ENCODE measurements at regions not wholly inside any gene's neighbourhood (a gene's known extent, or its start where the extent isn't known, plus 50 kb on each side); places are given as distances from the start of the nearest gene placed in this dataset.

DNA sequence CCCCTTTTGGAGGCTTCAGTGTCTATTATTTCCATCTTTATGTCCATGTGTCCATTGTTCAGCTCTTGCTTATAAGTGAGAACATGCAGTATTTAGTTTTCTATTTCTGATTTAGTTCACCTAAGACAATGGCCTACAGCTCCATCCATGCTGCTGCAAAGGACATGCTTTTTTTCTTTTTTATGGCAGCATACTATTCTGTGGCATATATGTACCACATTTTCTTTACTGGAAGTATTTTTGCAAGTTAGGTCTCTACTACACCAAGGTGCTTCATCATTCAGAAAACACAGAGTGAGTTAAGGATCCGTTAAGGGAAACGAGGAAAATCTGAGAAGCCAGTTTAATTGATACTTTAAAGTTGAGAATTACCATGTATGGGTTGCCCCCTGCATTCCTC, 297.2 kb downstream of the CDCA7 start:
- no peak overlapping the region for H3K27ac ChIP-seq (ENCODE audit: extremely low read length, insufficient read depth, low read length)

DNA sequence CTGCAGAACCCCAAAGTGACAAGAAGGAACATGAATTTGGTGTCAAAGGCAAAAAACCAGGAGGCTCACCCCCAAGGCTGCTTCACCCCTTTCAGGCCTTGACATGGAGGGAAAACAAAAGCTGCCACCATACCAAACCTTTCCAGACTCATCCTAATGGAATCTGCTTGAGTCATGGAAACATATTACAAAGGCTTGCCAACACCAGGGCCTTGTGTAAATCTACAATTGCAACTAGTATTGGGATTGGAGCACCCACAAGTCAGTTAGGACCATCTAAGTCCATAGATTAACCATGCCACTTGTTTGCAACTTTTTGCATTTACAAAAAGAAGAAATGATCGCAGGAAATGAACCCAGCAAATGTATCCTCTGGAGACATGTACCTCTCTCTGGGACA, 297.6 kb downstream of the CDCA7 start:
- in situ Hi-C loops (cut with HindIII; ENCODE audit: extremely low pct_ligation_motif_present, low pct_unique_long_range_greater_than_20kb), result no loop called here
- CTCF ChIA-PET (ENCODE audit: low intra/inter-chr PET ratio, low total read pairs), result no interaction called here
- peak; percentile 46 for DNase-seq (ENCODE audit: low spot score)
- no peak for TF ChIP-seq RARA (CRISPR knock-in tag; IDR thresholded peaks at IDR 0.05)
- TF ChIP-seq ZNF660 (CRISPR knock-in tag; IDR thresholded peaks at IDR 0.05; ENCODE audit: borderline replicate concordance, low read depth), result no peak
- no peak for TF ChIP-seq ZNF766 (CRISPR knock-in tag; IDR thresholded peaks at IDR 0.05; ENCODE audit: borderline replicate concordance)
- no peak for TF ChIP-seq KLF9 (CRISPR knock-in tag; IDR thresholded peaks at IDR 0.05; ENCODE audit: low read depth)
- TF ChIP-seq ZNF512B (CRISPR knock-in tag; IDR thresholded peaks at IDR 0.05; ENCODE audit: borderline replicate concordance), result no peak
- TF ChIP-seq NFE2L2 (IDR thresholded peaks at IDR 0.05; ENCODE audit: low read length), result no peak
- no peak for TF ChIP-seq ZFP37 (CRISPR knock-in tag; IDR thresholded peaks at IDR 0.05; ENCODE audit: borderline replicate concordance)
- no peak for TF ChIP-seq ELF4 (CRISPR knock-in tag; IDR thresholded peaks at IDR 0.05; ENCODE audit: borderline replicate concordance)

More for the DNA sequence above, 297.2 kb downstream of the CDCA7 start:
- Histone ChIP-seq H2AFZ (ENCODE audit: low read length) (no peak overlapping the region), H3K4me3 (replicated peaks in 1 of 3; ENCODE audit: insufficient read depth in 1 of 3, low read depth in 2 of 3, low read length in 3 of 3) (no peak overlapping the region), H3K4me2 (ENCODE audit: low read depth, low read length) (no peak overlapping the region), H3K9ac (ENCODE audit: insufficient read depth, low read depth, low read length) (no peak overlapping the region), H3K27me3 (ENCODE audit: control insufficient read depth in 1 of 2, insufficient read depth in 2 of 2, low read length in 2 of 2) (peaks cover 0 to 5% of the 10 kb centered on the region in 2 experiments; a peak in 1 of 5 replicates), H3K36me3 (replicated peaks in 1 of 2; ENCODE audit: control insufficient read depth in 1 of 2, insufficient read depth in 2 of 2, low read length in 2 of 2) (no peaks in the 10 kb centered on the region), H3K4me1 (ENCODE audit: insufficient read depth, low read length) (no peaks in the 10 kb centered on the region), H4K20me1 (ENCODE audit: insufficient read depth, low read length) (no peaks in the 10 kb centered on the region), H3K9me3 (ENCODE audit: low read length) (no peaks in the 10 kb centered on the region), H3K79me2 (ENCODE audit: insufficient read depth, low read length) (no peaks in the 10 kb centered on the region)
- intact Hi-C loops (cut with micrococcal nuclease; ENCODE audit: unreplicated experiment), result no loop called here
- no peak for FAIRE-seq
- CTCF ChIA-PET (ENCODE audit: low intra/inter-chr PET ratio, low total read pairs), result no interaction called here
- TF ChIP-seq, protein P1, sequence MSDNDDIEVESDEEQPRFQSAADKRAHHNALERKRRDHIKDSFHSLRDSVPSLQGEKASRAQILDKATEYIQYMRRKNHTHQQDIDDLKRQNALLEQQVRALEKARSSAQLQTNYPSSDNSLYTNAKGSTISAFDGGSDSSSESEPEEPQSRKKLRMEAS (IDR thresholded peaks at IDR 0.05), result no peak
- no peak for TF ChIP-seq ZNF18 (CRISPR knock-in tag; IDR thresholded peaks at IDR 0.05; ENCODE audit: insufficient replicate concordance)
- no peak for TF ChIP-seq BRD4 (CRISPR knock-in tag; IDR thresholded peaks at IDR 0.05)
- no peak for DNase-seq (ENCODE audit: low spot score)
- WGBS (ENCODE audit: low lambda C conversion rate), result 6% methylated on average over 2 of the region's 2 CpGs
- ATAC-seq, result no peak
- no TSS peak for BruUV-seq (replicated peaks)
- in situ Hi-C loops (cut with HindIII; ENCODE audit: extremely low pct_ligation_motif_present, low pct_unique_long_range_greater_than_20kb), result no loop called here
- POLR2A ChIA-PET, result no interaction called here

More for the DNA sequence above, 297.6 kb downstream of the CDCA7 start:
- H3K27ac ChIP-seq (ENCODE audit: extremely low read length, insufficient read depth, low read length), result no peak overlapping the region
- no peaks in the 10 kb centered on the region for H3K4me1 ChIP-seq (ENCODE audit: insufficient read depth, low read length)
- H3K36me3 ChIP-seq (replicated peaks in 1 of 2; ENCODE audit: control insufficient read depth in 1 of 2, insufficient read depth in 2 of 2, low read length in 2 of 2), result no peaks in the 10 kb centered on the region
- H3K27me3 ChIP-seq (ENCODE audit: control insufficient read depth in 1 of 2, insufficient read depth in 2 of 2, low read length in 2 of 2), result peaks cover 0 to 5% of the 10 kb centered on the region in 2 experiments; a peak in 1 of 5 replicates
- H4K20me1 ChIP-seq (ENCODE audit: insufficient read depth, low read length), result no peaks in the 10 kb centered on the region
- FAIRE-seq, result no peak
- no peak for ATAC-seq
- H3K9me3 ChIP-seq (ENCODE audit: low read length), result no peaks in the 10 kb centered on the region
- H2AFZ ChIP-seq (ENCODE audit: low read length), result no peak overlapping the region
- H3K9ac ChIP-seq (ENCODE audit: insufficient read depth, low read depth, low read length), result no peak overlapping the region
- POLR2A ChIA-PET, result no interaction called here
- BruUV-seq (replicated peaks), result no TSS peak
- intact Hi-C loops (cut with micrococcal nuclease; ENCODE audit: unreplicated experiment), result no loop called here
- no peak overlapping the region for H3K4me2 ChIP-seq (ENCODE audit: low read depth, low read length)
- no peaks in the 10 kb centered on the region for H3K79me2 ChIP-seq (ENCODE audit: insufficient read depth, low read length)
- no peak overlapping the region for H3K4me3 ChIP-seq (replicated peaks in 1 of 3; ENCODE audit: insufficient read depth in 1 of 3, low read depth in 2 of 3, low read length in 3 of 3)
- WGBS (ENCODE audit: low lambda C conversion rate), result 59% methylated on average over 1 of the region's 1 CpG

All from HepG2 (cell line).